ENCODE measurements at regions not wholly inside any gene's neighbourhood (a gene's known extent, or its start where the extent isn't known, plus 50 kb on each side); places are given as distances from the start of the nearest gene placed in this dataset.

DNA sequence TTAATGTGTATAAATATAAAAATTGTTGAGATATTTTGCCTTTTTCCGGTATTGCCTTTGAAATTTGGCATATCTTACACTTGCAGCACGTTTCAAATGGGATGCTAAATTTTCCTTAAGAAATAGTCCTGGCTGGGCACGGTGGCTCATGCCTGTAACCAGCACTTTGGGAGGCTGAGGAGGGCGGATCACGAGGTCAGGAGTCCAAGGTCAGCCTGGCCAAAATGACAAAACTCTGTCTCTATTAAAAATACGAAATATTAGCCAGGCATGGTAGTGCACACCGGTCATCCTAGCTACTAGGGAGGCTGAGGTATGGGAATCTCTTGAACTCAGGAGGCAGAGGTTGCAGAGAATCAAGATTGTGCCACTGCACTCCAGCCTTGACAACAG lies 220.2 kb downstream of the PTEN start:
- DNase-seq (ENCODE audit: low read depth), result no peak

DNA sequence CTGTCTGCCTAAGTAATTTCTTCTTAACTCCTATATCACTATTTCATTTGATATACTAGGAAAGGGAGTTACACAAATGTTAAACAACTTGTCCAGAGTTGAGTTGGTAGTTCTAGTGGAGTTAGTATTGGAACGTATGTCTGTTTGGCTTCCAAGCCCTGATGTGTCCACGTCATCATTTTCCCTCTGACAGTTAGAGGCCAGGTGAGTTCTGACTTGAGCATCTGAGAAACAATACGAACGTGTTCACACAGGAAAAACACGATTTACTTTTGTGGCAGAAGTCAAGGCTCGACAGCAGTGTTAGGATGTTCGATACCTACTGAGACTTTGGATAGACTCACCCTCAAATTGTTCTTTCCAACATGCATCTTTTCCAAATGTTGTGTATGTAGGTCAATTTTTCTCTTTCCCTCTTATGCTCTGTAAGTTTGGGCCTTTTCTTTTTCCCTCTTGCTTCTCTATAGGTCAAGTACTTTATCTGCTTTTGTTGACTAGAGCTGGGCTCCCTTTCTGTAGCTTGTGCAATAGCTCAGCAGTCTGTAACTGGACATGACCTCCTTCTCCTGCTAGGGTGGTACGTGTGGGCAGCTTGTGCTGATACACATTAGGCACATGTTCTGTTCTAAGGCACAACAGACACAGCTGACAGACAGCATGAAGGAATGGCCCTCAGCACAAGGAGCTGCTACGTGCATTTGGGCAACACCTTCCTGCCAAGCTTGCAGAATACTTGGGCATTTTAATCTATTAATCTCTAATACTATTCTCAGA lies 222.9 kb downstream of the PTEN start:
- no peak for DNase-seq (ENCODE audit: low read depth)

DNA sequence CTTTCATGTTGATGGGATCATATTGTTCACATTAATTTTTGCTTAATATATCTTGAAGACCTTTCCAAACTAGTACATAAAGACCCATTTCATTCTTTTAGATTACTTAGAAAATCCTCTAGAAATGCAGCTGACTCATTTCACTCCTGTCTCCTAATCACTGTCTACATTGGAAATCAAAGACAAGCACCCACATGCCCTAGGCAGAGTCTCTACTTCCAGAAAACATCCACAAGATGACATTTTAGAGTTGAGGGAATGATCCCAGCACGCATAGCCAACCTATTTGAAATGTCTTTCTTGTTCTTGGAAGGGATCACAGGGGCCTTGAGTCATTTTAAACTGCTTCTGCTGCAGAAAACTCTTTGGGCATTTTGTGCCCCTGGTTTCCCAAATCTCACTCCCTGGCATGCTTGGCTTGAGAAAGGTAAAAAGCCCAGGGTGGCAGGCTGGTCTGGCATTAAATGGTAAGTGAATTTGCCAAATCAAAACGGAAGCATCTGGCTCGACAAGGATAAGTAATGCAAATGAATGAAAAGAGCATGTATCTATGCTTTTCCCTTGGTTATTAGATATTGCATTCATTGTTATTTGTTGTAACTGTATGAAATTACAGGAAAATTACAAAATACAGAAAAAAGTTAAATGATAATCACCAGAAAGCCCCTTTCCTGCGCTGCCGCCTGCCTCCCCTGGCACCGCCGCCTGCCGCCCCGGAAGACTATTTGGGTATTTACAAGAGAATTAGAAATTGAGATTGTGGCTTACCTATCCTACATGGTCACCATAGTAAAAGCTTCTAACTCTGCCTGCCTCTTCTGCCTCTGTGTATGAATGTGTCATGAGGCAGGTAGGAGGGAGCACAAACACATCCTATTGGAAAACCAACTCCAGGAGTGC lies 225.3 kb downstream of the PTEN start:
- no peak for DNase-seq (ENCODE audit: low read depth)

DNA sequence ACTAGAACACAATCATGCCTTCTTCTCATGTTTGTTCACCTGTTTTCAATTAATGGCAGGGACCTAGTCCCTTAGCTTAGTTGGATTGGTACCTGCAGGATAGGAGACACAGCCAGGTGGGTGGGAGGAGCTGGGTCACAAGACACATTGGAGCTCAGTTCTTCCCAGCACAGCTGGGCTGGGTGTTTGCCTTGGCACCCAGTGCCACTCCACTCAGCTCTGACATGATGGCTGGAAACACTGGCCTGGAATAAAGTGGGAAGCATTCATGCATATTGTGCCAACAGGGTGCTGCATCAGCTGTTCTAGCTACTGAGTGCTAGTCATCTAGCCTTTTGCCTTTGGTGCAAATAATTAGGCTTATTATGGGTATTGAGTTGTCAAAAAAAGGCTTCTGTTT lies 226.1 kb downstream of the PTEN start:
- no peak for DNase-seq (ENCODE audit: low read depth)

DNA sequence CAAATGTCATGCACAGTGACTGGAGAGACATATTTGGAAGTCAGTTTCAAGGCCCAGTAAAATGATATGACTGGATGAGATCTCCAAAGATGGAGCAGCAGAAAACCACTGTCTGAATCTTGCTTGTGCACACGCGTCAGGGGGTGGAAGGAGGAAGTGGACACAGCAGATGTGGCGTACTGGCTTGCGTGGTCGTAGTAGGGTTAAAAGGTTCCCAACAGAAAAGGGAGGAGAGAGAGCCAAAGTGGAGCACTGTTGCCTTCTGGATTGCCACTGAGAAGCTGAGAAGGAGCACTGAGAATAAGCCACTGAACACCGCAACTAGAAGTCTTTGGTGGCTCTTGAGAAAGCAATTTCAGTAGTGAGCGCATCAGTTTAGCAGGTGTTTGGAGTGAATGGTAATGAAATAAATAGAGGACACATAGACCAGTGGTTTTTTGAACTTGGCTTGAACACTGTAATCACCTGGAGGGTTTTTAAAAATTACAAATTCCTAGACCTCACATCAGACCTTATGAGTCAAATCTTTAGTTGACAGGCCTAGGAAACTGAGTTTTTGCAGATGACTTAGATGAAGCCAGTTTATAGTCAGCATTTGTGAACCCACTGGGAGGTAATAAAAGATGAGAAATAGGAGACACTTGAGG lies 227.3 kb downstream of the PTEN start:
- no peak for DNase-seq (ENCODE audit: low read depth)

DNA sequence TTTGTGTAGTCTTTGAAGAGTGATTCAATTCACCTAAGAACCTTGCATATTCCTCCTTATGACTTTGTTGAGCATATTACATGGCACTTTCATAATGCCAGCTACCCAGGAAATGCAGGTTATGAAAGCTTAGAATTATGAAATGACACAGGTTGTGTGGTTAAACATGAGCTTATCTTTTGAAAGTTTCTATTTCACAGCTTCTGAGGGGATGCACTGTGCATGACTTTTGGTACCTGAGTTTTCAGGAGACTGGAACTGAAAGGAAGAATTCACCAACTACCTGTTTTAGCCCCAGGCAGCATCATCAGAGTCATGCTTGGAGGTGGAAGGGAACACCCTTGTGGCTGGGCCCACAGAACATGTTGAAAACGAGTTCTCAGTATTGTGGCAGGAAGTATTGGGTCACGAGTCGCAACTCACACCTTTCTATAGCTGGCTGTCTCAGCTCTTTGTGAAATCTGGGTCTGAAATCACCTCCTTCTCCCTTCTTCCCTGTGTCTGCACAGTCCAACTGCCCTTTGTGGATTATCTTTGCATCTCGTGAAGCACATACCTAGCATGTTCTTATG lies 228.2 kb downstream of the PTEN start:
- no peak for DNase-seq (ENCODE audit: low read depth)

DNA sequence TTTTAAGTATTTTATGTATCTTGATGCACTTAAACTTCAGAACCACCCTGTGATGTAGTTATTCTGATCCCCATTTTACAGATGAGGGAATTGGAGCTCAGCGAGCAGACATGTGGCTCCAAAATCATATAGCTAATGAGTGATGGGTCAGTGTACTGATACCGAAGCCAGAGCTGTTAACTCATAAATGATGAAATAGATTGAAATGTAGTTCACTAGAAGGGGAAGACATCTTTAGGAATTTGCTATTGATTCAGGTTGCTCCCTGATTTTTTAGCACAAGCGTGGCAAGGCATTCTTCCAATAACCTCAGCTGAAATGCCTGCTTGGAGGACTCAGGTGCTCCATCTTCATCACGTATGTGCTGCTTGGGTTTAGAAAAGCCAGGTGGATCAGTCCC lies 228.8 kb downstream of the PTEN start:
- no peak for DNase-seq (ENCODE audit: low read depth)

DNA sequence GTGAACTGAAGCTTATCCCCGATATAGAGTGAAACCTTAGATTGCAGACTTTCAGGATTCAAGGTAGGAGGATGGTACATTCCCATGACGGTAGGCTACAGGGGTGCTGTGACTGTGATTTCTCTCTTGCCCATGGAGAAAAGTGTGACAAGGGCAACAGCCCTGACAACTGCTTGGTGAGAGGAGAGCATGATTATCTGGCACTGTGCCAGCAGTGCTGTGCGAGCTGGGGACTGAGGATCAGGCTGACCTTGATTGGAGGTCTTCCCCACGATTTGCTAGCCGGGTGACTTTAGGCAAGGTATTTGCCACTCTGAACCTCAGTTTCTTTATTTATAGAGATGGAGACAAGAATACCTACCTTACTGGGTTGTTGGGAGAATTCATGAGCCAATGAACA lies 229.5 kb downstream of the PTEN start:
- no peak for DNase-seq (ENCODE audit: low read depth)

DNA sequence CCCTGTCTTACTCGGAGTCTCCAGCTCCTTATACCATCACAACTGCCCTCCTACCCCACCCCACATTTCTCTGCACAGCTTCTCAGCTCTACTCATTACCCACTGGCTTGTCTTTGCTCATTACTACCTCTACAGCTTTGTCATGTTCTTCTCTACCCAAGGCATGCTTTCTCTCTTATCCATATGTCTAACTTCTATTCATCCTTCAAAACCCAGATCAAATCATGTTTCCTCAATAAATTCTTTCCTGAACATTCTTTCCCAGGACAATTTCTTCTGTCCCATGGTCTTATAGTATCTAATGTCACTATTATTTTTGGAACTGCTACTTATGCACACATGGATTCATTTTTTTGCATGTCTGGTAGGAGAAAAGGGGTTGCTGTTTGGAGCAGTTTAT lies 231.4 kb downstream of the PTEN start:
- DNase-seq (ENCODE audit: low read depth), result no peak

DNA sequence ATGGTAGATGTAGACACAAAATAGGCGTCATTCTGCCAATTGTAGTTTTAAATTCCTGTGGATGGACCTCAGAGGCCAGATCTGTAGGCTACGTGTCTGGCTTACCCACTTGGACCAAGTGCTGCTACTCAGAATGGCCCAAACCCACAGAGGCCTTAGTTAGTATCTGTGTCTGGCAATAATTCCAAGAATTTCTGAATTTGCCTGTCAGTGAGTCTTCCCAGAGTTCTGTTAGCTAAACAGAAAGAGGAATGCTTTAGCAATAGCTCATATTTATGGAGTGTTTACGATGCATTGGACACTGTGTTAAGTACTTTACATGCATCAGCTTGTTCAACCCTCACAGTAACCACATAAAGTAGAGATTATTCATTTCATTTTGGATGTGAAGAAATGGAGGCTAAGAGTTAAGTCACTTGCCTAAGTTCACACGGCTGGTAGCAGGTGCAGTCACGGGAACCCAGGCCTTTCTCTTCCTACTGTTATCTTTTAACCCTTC lies 231.8 kb downstream of the PTEN start:
- DNase-seq (ENCODE audit: low read depth), result no peak

DNA sequence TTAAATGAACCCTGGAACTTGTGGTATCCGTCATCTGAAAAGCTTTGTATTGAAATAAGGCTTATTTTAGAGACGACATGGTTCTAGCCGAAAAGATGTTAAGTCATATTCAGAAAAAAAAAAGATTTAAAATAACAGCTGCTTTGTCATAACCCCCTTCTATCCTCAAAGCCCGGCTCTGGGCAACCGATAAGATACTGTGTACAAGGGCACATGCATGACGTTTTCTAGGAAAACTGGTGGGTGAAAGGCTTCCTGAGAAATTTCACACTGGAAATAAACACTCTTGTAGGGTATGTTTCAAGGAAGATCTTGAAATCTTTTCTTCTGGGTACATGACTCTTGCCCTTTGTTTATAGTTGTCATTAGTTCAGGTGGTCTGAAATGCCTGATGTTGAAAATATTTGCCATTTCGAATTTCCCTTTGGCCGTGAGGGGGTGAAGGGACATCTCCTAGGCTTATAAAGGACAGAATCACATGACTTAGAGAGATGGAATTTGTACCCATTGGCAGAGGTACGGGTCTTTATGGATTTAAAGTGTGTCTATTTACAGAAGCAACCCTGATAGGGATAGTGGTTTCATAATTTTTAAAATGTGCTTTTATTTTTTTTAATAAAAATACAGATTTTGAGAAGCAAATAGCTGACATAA lies 232.5 kb downstream of the PTEN start:
- DNase-seq (ENCODE audit: low read depth), result no peak

DNA sequence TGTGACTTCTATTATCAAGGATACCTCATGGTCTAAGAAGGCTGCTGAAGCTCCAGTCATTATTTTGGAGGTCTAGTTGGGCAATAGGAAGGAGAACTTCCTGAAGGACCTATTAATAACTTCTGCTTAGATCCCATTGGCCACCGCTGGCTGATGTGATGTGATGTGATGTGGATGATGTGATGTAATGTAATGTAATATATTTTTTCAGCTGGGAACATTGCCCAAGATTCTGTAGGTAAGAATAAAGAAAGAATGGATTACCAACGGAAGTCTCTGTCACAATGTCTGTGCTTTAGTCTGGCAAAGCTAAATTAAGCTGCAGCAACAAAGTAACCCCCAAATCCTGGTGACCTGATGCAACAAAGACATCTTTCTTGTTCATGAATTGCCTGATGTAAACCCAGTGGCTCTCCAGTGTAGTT lies 233.7 kb downstream of the PTEN start:
- DNase-seq (ENCODE audit: low read depth), result no peak

DNA sequence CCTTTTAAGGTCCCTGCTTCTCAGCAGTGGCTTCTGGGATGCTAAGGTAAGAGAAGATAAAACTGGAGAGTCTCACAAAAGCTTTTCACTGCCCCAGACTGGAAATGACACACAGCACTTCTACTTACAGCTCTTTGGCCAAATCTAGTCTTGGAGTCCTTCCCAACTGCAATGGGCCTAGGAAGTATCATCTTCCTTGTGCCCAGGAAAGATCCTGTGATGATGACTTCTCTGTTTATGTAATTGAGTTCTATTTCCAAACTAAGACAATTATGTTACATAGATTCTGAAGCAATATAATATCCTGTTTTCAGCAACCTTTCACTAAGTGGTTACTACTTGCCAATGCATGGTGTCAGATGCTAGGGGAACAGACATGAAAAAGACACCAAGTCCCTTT lies 234.1 kb downstream of the PTEN start:
- no peak for DNase-seq (ENCODE audit: low read depth)

DNA sequence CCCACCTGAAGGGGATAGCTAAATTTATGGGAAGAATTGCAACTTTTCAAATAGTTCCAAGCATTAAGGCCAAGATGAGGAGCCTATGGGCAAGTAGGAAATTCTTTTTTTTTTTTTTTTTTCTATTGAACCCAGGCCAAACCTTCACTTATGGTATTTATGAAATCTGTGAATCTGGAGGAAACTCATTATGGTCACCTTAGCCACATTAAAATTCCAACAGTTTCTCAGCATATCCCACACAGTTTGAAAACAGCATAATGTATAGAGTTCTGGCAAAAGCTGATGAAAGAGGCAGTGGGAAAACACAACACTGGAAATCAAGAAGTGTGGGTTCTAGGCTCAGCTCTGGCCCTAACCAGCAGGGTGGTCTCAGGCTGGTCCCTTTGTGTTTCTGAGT lies 236.9 kb downstream of the PTEN start:
- no peak for DNase-seq (ENCODE audit: low read depth)

DNA sequence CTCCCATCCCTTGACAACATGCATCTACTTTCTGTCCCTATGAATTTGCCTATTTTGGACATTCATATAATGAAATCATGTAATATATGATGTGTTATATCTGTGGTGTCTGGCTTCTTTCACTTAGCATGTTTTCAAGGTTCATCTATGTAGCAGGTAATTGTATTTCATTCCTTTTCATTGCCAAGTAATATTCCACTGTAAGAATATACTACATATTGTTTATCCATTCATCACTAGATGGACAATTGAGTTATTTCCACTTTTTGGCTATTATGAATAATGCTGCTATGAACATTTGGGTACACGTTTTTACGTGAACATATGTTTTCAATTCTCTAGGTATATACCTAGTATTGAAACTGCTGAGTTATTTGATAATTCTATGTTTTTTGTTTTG lies 238.2 kb downstream of the PTEN start:
- DNase-seq (ENCODE audit: low read depth), result no peak

DNA sequence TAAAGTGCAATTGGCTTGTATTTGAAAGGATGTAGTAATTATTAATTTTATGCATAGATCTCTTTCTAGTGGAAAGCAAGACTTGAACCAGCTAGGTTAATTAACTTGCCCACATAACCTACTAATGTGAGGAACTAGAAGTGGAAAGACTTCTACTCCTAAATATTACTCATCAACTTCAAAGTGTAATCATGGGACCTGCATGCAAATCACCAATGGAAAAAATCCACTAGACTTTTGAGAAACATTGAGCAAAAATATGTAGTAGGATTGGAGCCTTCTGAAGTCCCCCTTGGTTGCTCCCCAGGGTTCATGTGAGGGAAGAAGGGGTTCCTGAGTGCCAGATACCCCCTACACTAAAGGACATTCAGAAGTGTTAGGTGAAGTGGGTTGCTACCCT lies 240.2 kb downstream of the PTEN start:
- no peak for DNase-seq (ENCODE audit: low read depth)

DNA sequence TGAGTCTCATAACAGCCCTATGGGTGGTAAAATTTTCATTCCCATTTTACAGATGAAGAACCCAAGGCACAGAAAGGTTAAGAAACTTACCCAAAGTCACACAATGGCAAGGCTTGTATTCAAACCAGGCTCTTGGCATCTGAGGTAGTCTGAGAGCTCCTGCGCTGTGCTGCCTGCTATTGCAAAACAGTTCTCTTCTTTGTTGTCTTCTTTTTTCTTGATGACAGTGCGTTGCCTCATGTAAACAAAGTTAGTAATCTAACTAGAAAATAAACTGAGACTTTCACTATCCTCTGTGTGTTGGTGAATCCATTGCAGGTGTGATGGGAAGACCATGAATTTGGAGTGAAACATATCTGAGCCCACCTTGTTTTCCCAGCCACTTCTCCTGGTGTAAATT lies 240.8 kb downstream of the PTEN start:
- no peak for DNase-seq (ENCODE audit: low read depth)

DNA sequence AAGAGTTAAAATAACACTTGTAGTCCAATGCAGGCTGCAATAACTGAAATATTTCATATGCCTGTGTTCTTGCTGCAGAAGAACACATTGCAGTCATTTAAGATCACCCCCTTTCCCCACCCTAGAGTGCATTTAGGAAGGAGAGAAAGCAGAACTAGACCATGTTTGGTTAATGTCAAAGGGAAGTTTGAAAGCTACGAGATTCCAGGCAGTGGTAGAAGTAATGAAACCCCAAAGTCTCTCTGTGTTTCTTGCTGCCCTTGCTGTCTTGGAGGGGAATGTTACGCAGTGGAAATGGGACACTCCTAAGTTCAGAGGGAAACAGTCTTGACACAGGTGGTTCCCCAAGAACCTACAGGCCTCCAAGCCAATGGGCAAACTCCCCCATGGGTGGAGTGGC lies 242.9 kb downstream of the PTEN start:
- no peak for DNase-seq (ENCODE audit: low read depth)

DNA sequence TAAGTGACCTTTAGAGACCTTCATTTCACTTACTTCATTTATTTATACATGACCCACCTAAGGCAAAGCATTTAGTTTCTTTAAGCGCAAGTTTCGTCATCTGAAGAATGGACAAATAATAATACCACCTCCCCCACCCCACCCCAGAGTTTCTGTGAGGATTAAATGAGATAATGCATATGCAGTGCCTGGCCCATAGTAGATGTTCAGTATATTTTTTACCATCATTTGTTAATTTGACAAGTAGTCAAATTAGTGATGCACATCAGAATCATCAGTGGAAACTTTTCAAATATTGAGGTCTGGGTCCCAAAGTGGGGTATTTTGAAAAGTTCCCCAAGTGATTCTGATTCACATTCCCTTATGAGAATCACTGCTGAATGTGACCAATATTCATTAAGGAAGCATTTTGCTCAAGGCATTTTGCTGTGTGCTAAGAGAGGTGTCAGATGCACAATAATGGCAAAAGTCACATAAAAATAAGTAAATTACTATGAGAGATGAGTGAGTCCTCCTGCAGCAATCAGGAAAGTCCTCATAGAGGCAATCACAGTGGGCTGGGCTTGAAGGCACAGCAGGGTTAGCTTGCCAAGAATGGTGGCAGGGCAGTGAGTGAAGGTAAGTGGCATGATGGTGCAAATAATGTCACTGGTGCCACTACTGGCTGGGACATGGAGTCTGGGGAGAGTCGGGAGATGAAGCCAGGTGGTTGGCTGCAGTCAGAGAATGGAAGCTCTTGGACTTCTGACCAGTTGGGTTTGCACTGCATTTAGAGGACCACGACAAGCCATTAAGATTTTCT lies 244.1 kb downstream of the PTEN start:
- no peak for DNase-seq (ENCODE audit: low read depth)

DNA sequence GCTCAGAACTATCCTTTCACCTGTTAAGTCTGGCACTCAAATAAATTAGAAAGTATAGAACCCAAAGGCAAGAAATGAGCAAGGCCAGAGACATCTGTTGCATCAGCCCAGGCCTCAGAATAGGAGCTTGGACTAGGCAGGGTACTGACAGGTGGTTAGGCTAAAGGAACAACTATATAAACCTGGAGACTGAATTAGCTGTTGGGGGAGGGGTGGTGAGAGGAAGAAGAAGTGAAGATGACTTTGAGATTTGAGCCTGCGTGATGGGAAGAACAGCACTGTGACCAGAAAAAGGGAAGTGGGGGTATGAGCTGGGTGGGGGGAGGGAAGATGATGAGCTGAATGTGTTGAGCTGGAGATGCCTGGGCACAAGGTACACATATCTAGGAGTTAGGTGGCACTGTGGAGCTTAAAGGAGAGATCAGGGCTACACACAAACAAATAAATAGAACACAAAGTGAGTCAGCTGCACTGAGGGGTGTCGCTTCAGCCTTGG lies 244.7 kb downstream of the PTEN start:
- DNase-seq (ENCODE audit: low read depth), result peak; percentile 58

DNA sequence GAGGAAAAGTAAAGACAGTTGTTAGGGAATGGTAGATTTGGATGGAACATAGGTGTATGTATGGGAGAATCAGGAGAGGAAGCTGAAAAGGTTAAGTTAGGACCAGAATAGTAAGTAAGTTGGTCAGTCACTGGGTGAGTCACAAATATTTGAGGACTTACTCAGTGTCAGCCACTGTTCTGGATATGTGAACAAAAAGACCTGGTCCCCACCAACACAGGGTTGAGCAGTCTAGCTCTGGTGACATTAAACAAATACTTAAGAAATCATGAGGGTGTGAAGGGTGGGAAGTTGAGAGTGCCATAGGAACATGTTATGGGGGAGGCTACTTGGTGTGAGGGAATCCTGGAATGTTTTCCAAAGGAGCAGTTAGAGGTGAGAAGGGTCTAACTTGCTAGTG lies 246.9 kb downstream of the PTEN start:
- DNase-seq (ENCODE audit: low read depth), result no peak

Measured in CMK (cell line).